ENCODE measurements at regions not wholly inside any gene's neighbourhood (a gene's known extent, or its start where the extent isn't known, plus 50 kb on each side); places are given as distances from the start of the nearest gene placed in this dataset.

DNA sequence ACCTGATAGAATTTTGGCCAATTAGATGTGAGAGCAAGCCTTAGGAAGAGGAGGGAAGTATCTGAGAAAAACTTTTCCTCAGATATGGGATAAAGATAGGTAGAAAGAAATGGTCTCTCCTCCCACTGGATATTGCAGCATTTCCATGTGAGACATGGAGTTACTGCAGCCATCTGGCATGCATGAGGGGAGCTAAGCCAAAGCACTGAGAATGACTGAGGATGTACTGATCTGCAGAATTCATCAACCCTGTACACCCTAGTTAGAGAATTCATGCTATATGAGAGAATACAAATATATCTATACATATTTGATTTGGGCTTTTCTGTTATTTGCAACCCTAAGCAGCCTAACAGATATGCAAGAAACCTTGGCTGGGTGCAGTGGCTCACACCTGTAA lies 52.5 kb upstream of the RPL34 start:
- DNase-seq (ENCODE audit: low spot score) = no peak

DNA sequence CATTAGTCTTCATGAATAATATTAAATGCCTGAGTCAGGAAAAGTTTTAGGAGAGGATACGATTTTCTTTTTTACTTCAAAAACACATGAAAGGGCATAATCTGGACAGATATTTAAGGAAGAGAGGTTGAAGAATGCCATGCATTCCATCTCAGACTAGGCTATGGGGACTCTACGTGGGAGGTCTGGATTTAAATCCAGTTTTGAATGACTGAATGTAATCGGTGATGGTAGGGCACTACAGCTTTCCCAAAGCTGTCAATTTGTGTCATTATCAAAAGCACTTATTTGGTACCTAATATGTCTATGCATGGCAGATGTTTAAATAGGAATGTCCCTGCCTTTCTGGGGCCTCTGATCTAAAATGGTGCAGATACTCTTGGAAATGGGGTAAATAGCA lies 59.3 kb upstream of the RPL34 start:
- DNase-seq (ENCODE audit: low spot score) = no peak

DNA sequence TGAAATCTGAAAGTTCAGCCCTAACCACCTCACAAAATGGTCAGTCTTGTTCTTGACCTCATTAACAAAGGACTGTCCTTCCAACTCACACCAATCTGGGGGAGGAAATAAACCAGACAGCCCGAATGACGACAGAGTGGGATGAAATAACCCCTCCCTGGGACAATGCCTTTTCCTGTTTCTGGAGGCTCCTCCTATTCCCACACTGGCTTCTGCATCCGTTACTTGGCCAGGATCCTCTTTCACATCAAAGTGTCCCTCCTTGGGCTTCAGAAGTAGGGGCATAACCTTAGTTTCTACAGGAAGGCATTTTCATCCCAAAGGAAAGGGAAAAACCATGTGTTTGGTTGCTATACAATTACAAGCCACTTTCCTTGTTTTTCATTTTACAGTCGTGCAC lies 59.8 kb upstream of the RPL34 start:
- DNase-seq (ENCODE audit: low spot score) = no peak

DNA sequence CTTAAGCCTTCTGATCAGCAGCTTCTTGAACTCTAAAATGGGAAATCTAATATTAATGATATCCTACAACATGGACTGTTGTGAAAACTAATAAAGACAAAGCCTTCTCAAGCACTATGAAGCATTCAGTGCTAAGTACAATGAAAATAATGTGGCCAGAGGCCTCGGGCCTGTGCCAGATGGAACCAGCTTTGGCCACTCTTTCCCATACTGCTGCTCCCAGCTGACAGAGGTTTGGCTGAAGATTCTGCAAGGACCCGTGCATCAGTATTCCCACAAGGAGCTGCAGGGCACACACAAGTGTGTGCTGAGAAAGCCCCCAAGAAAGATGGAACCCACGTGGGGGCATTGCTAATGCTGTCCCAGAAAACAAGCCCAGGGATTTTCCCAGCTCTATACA lies 60.5 kb upstream of the RPL34 start:
- no peak for DNase-seq (ENCODE audit: low spot score)

DNA sequence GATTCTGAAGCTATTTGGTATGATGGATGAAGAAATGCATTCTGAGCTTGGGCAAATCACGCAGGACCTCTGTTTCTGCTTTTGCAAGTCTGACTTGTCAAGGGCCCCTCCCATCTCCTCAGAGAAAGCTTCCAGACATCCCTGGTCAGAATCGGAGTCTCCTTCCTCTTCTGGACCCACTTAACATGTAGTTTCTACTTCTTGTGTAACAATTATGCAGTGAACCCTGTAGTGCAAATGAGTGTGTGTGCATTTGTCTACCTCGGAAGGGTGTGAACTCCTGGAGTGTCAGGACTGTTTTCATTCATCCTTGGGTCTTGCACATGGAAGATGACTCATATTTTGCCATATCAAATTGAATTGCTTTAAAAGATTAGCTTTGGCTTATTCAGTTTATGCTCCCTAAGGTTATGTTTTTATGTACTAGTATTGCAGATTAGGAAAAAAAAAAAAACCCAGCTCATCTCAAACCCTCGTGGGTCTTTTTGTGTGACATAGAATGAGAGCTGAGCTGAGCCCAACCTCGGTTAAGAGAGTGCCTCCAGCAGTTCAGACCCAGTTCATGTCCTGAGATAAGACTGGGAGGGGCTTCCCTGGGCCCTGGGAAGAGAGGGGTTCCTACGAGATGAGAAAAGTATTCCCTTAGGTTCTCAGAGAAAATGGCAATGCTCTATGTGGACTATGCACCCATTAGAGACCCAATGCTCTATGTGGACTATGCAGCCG lies 61.1 kb upstream of the RPL34 start:
- DNase-seq (ENCODE audit: low spot score) = peak; percentile 5

DNA sequence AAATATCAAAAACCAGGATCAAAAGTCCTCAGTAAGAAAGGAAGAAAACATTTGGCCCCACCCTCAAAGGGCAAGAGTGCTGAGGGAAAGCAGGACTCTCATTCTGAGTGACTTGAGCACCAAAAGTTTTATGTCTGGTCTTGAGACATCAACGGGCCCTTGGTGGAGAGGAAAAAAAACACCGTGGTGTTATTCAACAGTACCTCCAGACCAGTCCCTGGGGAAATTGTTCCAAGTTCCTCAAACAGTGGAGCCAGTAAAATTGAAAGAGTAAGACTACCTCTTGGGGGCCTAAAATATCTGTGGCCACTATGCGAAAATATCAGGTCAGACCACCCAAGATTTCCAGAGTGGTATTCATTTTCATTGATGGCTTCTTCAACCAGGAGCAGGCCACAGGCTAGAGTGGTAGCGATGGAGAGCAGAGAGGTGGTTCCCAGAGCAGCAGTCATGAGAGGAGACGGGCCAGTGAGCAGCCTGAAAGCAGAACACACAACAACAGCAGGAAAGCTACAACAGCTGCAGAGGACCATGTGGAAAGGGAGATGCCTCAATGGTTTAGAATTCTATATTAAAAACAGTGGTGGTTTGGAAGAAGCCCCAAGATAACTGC lies 63.7 kb upstream of the RPL34 start:
- DNase-seq (ENCODE audit: low spot score) = no peak

DNA sequence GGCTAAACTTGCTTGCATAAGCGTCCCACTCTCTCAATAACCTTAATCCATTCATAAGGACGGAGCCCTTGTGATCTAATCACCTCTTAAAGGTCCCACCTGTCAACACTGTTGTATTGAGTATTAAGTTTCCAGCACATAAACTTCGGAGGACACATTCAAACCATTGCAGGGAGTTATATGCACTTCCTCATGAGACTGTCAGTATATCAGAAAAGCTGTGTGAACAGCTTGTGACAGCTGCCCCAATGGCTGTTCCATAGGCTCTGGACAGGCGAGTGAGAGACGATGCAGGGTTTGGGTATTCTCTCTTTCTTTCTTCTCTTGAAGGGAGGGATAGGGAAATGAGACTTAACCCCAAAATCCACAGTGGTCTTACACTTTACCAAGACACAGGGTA lies 64.2 kb upstream of the RPL34 start:
- DNase-seq (ENCODE audit: low spot score) = no peak

DNA sequence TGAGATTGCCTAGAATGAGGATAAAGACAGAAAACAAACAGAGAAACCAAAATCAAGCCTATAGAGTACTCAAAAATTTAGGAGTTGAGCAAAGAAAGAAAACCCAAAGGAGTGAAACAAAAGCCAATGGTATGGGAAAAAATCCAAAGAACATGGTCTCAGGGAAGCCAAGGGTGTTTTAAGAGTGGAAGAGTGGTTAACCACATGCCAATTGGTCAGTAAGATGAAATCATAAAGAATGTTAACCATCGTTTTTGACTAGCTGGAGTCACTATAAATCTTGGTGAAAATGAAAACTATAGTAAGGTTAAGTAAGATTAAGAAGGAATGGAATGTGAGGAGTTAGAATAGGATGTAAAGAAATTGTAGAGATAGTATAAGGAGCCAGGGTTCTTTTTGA lies 64.7 kb upstream of the RPL34 start:
- no peak for DNase-seq (ENCODE audit: low spot score)

DNA sequence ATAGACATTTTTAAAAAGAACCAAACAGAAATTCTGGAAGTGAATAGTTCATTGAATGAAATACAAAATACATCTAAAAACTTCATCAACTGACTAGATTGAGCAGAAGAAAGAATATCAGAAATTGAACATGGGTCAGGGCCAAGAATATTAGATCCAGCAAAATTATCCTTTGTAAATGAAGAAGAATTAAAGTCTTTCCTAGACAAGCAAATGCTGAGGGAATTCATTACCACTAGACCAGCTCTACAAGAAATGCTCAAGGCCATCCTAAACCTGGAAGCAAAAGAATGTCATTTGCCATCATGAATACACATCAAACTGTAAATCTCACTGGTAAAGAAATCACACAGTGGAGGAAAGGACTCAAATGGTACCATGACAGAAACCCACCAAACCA lies 72.7 kb upstream of the RPL34 start:
- DNase-seq (ENCODE audit: low spot score) = no peak

DNA sequence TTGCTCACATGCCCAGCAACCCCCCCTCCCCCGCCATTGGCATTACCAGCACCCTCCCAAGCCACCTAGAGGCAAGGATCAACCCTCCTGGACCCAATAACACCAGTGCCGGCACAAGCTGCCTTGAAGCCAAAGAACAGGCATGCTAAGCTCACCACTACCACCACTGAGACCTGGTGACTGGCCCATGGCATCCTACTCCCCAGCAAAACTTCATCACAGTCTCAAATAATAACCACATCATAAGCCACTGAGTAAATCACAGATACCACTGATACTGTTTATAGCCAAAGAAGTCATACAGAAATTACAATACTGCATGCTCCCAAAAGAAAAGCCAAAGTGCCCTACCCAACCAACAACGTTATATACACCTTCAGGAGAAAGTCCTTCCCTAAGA lies 73.6 kb upstream of the RPL34 start:
- DNase-seq (ENCODE audit: low spot score) = no peak

DNA sequence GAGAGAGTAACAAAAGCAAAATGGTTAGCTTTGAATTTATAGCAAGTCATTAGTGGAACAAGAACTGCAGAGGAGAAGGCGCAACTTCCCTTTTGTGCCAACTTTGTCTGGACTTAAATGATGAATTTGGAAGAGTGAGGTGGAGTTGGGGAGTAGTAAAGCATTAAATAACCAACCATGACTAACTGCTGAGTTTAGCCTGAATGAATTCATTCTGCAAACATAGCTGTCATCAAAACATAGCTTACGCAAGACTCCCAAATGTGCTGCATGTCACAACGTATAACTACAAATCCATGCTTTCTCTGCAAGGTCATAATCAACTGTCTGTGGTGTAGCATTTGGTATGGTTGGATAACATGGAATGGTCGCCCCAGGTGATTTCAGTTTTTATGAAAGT lies 75.9 kb upstream of the RPL34 start:
- no peak for DNase-seq (ENCODE audit: low spot score)

DNA sequence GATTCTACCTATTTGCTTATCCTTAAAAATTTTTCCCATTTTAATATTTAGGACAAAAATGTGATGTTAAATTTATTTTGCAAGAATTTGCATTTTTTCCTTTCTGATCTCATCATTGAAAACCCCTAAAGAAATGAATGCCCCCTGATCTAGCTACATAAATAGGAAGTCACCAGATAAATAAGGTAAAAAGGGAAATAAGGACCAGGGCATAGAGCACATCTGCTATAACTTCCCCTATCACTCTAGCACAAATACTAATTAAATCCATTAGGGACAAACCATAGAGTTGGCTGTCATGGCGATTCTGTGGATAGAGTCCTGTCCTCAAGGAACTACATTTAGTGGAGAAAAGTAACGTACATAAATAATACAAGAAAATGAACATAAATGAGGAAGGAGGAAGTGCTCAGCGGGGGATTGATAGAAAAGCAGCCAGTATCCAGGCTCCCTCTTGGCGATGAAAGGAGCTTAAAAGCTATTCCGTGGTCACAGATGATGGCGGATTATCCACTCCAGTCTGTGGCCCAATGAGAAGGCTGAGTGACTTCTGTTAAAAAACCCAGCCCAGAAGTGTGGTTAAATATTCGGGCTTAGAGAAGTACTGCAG lies 76.9 kb upstream of the RPL34 start:
- no peak for DNase-seq (ENCODE audit: low spot score)

DNA sequence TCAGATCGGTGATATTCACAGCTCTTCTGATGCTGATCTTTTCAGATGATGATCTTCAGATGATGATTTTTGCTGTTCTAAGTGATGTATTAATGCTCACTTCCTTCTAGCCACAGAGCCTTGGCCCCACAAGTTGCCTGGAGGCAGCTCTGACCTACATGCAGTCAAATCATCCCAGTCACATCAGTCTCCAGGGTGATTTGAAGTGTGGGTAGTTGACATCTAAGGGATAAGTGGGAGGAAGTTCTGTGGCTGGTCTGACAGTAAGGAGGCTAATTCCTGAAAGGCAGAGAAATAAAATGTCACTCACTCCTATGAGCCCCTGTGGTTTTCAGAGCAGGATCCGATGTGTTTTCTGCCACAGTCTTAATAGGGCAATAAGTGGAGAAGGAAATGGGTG lies 79.8 kb upstream of the RPL34 start:
- no peak for DNase-seq (ENCODE audit: low spot score)

DNA sequence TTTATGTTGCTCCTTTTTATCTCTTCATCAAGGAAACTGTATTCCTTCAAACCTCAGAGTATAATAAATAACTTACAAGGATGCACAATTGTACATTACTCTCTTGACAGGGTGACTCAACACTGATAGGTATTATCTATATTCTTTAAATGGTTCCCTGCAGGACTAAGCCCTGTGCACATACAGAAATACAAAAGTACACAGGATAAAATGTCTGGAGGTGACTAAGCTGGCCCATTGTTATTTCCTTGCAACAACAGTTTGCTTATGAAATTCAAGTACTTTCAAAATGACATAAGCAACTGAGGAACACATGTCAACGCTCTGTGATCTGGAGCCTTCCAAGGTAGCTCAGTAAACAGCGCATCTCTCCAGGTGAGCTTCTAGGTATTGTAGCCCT lies 83.8 kb upstream of the RPL34 start:
- peak; percentile 56 for DNase-seq (ENCODE audit: low spot score)

DNA sequence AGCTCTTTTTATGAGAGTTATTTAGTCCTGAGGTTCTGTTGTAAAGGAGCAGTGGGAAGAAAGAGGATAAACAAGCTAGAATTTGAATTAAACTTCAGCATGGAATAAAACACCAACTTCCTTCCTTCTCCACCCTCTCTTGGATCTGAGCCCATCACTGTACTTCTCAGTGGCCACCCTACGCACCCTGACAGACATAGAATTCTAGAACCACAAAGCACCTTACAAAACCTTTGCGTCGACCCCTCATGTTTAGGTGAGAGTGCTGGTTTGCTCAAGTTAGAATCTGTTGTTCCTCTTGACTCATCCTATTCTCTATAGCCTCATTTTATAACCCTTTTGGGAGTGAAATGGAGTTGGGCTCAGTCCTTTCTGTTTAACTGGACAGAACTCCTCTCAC lies 84.6 kb upstream of the RPL34 start:
- no peak for DNase-seq (ENCODE audit: low spot score)

DNA sequence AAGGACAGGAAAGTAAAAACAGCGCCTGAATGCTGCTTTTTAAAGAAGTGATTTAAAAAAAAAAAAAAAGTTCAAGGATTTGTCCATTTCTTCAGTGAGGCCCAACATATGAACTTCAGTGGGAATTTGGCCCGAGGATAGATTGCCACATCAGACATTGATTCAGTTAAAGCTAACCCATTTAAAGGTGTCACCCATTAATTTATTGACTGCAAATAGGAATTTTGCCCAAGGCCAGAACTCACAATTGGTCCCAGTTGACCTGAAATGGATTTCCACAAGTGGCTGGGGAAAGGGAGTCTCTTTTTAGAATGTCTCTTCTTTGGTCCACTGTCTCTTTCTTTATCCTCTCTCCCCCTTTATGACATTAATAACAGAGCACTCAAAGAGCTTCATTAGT lies 86.5 kb upstream of the RPL34 start:
- DNase-seq (ENCODE audit: low spot score) = no peak

DNA sequence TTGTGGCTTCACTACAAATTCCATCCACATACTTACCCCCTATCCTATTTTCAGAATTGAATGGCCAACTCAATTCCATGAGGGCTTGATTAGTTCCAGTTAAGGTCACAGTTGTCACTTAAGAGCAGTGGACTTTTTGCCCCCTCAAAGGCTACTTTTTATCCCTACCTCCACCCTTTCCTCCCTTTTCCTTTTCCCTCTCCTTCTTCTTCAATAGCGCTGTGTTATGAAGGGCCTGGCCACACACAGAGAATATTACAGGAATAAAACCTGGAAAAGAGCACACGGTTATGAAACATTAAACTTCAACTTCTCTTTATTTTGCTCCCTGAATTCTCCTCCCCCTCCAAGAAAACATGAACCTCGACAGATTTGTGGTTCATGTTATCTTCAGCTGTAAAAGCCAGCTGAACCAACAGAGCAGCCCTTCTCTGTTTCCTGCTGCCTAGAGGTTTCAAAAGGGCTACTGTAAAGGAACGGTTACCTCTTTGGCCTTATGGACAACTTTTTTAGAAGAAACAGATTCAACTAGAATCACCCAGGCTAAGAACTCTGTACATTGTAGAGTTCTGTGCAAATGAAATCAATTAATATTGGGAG lies 87.0 kb upstream of the RPL34 start:
- no peak for DNase-seq (ENCODE audit: low spot score)

DNA sequence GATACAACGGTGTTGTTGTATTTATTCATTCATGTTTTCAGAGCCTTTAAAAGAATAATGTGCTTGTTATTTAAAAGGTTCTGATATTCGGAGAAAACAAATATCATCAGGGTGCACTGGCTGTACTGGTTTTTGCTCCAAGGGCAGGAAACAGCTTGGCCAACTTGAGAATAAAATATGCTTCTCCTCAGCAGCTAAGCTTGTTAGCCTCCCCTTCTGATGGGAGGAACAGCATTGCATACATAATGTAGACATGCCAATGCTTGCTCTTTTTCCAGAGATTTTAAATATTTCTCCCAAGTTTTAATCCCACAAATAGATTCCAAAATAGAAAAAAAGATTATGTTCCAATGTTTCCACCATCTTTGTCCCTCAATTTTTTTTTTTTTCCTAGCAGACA lies 87.6 kb upstream of the RPL34 start:
- no peak for DNase-seq (ENCODE audit: low spot score)

DNA sequence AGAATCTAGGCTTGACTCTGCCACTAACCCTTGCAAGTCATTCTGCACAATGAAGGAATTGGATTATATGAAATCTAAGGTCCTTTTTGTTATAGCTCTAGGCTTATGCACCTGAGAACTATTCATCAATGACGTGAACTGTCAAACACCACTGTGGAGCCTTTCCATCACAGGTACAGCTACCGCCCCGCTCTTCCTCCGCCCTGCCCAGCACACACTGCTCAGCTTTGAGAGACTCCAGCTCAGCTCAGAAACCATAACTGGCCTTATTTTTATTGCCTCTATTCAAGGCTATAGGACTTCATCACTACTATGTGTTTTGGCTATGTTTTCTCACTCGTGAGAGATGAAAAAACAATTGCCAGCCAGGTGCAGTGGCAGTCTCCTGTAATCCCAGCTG lies 88.2 kb upstream of the RPL34 start:
- no peak for DNase-seq (ENCODE audit: low spot score)

DNA sequence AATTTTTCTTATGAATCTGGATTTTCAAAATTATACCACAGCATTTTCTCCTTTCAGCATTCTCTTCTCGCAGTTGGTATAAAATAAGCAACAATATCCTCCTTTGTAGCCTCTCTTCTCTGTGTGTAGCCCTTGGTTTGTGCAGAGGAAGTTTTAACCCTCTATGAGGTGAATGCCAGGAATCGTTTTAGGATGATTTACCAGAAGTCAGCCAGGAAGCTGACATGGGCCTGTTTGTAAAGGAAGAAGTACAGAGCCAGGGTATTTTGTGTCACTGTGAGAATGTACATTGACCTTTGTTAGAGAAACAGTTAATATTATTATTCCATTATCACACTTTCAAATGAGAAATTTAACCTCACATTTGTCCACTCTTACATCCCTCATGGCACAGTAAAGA lies 88.9 kb upstream of the RPL34 start:
- no peak for DNase-seq (ENCODE audit: low spot score)

DNA sequence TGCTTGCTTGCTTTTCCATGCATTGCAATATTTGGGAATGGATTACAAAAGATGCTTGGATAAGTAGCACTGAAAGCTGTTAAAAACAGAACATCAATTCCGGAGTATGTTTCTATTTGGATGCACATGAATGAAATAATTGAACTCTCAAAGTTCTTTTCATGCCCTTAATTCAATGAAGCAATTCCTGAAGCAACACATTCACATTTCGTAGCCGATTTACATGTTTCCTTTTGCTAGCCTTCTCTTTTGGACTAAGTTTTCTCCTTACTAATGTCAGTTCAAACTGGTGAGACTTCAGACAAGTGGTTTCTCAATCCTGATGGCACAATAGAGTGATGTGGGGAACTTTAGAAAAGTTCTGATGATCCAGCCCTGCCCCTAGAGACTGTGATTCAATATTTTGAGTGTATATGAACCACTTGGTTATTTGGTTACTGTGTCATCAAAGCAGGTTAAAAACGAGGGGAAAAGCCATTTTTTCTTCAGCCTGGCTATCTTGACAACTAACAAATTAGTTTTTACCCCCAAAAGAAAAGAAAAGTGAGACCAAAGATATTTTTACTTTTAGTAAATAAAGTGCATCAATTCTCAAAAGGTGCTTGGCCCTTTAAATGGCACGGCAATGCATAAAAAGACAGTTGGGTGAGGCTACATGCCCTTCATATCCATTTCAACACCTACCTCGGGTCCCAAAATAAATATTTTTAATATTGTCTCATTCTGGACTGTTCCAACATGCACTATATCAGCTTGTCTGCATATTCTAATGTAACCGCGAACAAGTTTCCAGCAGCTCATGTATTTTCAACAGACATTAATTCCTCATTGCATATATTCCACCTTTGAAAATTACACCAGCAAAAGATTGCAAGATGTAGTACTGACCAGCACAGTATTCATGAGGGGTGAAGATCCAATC lies 90.1 kb upstream of the RPL34 start:
- no peak for DNase-seq (ENCODE audit: low spot score)

DNA sequence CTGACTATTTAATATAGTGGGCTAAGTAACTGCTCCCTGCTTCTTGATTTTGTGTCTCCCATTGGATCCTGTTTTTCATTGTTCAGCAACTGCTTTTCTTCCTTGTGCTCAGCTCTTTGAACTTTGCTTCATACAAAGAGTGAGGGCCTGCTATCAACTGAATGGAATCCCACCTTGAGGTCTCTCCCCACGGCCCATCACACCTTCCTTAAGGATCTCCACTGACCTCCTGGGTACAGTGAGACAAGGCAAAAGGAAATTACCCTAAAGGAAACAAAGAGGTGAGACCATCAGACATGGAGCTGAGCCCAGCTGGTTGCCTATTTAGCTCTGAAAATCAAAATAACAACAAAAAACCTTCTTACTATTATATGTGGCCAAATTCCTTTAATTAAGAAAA lies 91.3 kb upstream of the RPL34 start:
- no peak for DNase-seq (ENCODE audit: low spot score)

All from activated CD4-positive, alpha-beta T cell treated with anti-CD3 and anti-CD28 coated beads, Interleukin-2, Interleukin-4, amounts not matched to agents 100 ng/mL and 50 ng/mL, durations not matched to agents 16 hours and 8 hours (primary cell).